Right atrium auricular region (tissue), 2 donors: ENCODE measurements at regions not wholly inside any gene's neighbourhood (a gene's known extent, or its start where the extent isn't known, plus 50 kb on each side); places are given as distances from the start of the nearest gene placed in this dataset.

ENCODE experiments used
- DNase-seq: peaks from one replicate; pipeline ENCODE4 v3.0.0-alpha.2; 2019; ENCODE audit warnings: low spot score
- H3K27ac ChIP-seq, 2 donors: fragments of 200-600 bp; sonication (generic); 1 replicate in 1 of 2; 2 replicates in 1 of 2; pipeline ENCODE4 v1.5.1; 2016 to 2019
- H3K27me3 ChIP-seq, 2 donors: fragments of 200-600 bp; sonication (generic); one replicate each; pipeline versions ENCODE4 v1.5.1 to v1.6.0; 2017 to 2019
- H3K36me3 ChIP-seq: fragments of 200-600 bp; sonication (generic); one replicate; pipeline ENCODE4 v1.5.1; 2016
- H3K4me1 ChIP-seq, 2 donors: fragments of 200-600 bp; sonication (generic); one replicate each; pipeline versions ENCODE4 v1.5.1 to v1.6.0; 2017 to 2019
- H3K4me3 ChIP-seq, 2 donors: fragments of 200-600 bp; sonication (generic); 1 replicate in 1 of 2; 2 replicates in 1 of 2; pipeline ENCODE4 v1.5.1; 2017 to 2019; ENCODE audit warnings: mild to moderate bottlenecking in 1 of 2, moderate library complexity in 1 of 2
- H3K9me3 ChIP-seq, 2 donors: fragments of 200-600 bp; sonication (generic); one replicate each; pipeline ENCODE4 v1.5.1; 2019
- CTCF ChIP-seq, 2 donors: fragments of 200-600 bp; sonication (generic); IDR thresholded peaks; one replicate each; pipeline ENCODE4 v1.5.1; 2019; ENCODE audit warnings: antibody characterized with exemption in 2 of 2

GRCh38 chr9:93900971-93901861 is 53.9 kb downstream of the BARX1 start:
- Histone ChIP-seq H3K27ac (no peak overlapping the region), H3K4me3 (no peak overlapping the region), H3K36me3 (no peaks in the 10 kb centered on the region), H3K9me3 (no peaks in the 10 kb centered on the region), H3K4me1 (no peaks in the 10 kb centered on the region), H3K27me3 (no peaks in the 10 kb centered on the region)
- no peak for TF ChIP-seq CTCF (IDR thresholded peaks at IDR 0.05)
- DNase-seq = no peak

- no peaks in the 10 kb centered on the region for H3K36me3 ChIP-seq
- DNase-seq = no peak
- H3K4me3 ChIP-seq = no peak overlapping the region
- H3K27ac ChIP-seq = no peak overlapping the region
- no peaks in the 10 kb centered on the region for H3K4me1 ChIP-seq
- no peak for TF ChIP-seq CTCF (IDR thresholded peaks at IDR 0.05)
- H3K9me3 ChIP-seq = no peaks in the 10 kb centered on the region
- no peaks in the 10 kb centered on the region for H3K27me3 ChIP-seq
Measured at GRCh38 chr9:93900436-93900819, 54.7 kb downstream of the BARX1 start.

- no peaks in the 10 kb centered on the region for H3K9me3 ChIP-seq
- no peak overlapping the region for H3K27ac ChIP-seq
- H3K4me1 ChIP-seq = no peaks in the 10 kb centered on the region
- no peaks in the 10 kb centered on the region for H3K27me3 ChIP-seq
- no peak overlapping the region for H3K4me3 ChIP-seq
- TF ChIP-seq CTCF (IDR thresholded peaks at IDR 0.05) = no peak
- no peak for DNase-seq
- no peaks in the 10 kb centered on the region for H3K36me3 ChIP-seq
Measured at GRCh38 chr9:93899609-93900435, 55.3 kb downstream of the BARX1 start.

GRCh38 chr9:93898502-93899426 is 56.4 kb downstream of the BARX1 start:
- DNase-seq = no peak
- Histone ChIP-seq H3K9me3 (no peaks in the 10 kb centered on the region), H3K4me3 (no peak overlapping the region), H3K4me1 (no peaks in the 10 kb centered on the region), H3K36me3 (no peaks in the 10 kb centered on the region), H3K27ac (no peak overlapping the region), H3K27me3 (no peaks in the 10 kb centered on the region)
- TF ChIP-seq CTCF (IDR thresholded peaks at IDR 0.05) = no peak

- Histone ChIP-seq H3K9me3 (peaks cover 0 to 4% of the 10 kb centered on the region in 2 donors), H3K27me3 (no peaks in the 10 kb centered on the region), H3K4me1 (no peaks in the 10 kb centered on the region), H3K27ac (no peak overlapping the region), H3K36me3 (no peaks in the 10 kb centered on the region), H3K4me3 (no peak overlapping the region)
- no peak for TF ChIP-seq CTCF (IDR thresholded peaks at IDR 0.05)
- DNase-seq = no peak
Measured at GRCh38 chr9:93898026-93898425, 57.1 kb downstream of the BARX1 start.
